Chondrocyte (in vitro differentiated cells): ENCODE measurements at regions not wholly inside any gene's neighbourhood (a gene's known extent, or its start where the extent isn't known, plus 50 kb on each side); places are given as distances from the start of the nearest gene placed in this dataset.
"Not testable (repeated sequence)": the region's sequence is repeated elsewhere in the genome, so short reads cannot be mapped to it uniquely, and the experiment has no call there.

Experiments used
- DNase-seq: peaks from one replicate; pipeline ENCODE4 v3.0.0; 2021; ENCODE audit warnings: mixed read lengths, low spot score
- H3K27ac Mint-ChIP-seq: one replicate; pipeline ENCODE4 v1.8.0; 2021; ENCODE audit warnings: mild to moderate bottlenecking, moderate library complexity, mixed read lengths; ENCODE audit not compliant: unreplicated experiment
- H3K27me3 Mint-ChIP-seq: 2 replicates; pipeline ENCODE4 v1.8.0; 2021; ENCODE audit warnings: low read depth, mixed read lengths
- H3K36me3 Mint-ChIP-seq: 2 replicates; pipeline ENCODE4 v1.8.0; 2021; ENCODE audit warnings: low read depth, mixed read lengths
- H3K4me1 Mint-ChIP-seq: 2 replicates; pipeline ENCODE4 v1.8.0; 2021; ENCODE audit warnings: low read depth, mild to moderate bottlenecking, mixed read lengths
- H3K4me3 Mint-ChIP-seq: one replicate; pipeline ENCODE4 v1.8.0; 2021; ENCODE audit warnings: mild to moderate bottlenecking, moderate library complexity, mixed read lengths; ENCODE audit not compliant: unreplicated experiment
- H3K9me3 Mint-ChIP-seq: 2 replicates; pipeline ENCODE4 v1.8.0; 2021; ENCODE audit warnings: low read depth, mixed read lengths
- CTCF ChIP-seq: fragments of 200-600 bp; sonication (generic); IDR thresholded peaks from 2 replicates; pipeline ENCODE4 v1.5.0; 2021; ENCODE audit warnings: antibody characterized with exemption, mild to moderate bottlenecking, moderate library complexity

- Mint-ChIP-seq H3K4me3 (no peak overlapping the region), H3K36me3 (peaks cover 6% of the 10 kb centered on the region), H3K9me3 (peaks cover 14% of the 10 kb centered on the region), H3K27me3 (peaks cover 3% of the 10 kb centered on the region), H3K4me1 (no peaks in the 10 kb centered on the region), H3K27ac (no peak overlapping the region)
- TF ChIP-seq CTCF, result no peak
- DNase-seq, result no peak
Measured at GRCh38 chr7:156505876-156506275, 134.7 kb upstream of the RNF32 start.

GRCh38 chr7:156504687-156505545, 135.7 kb upstream of the RNF32 start:
- DNase-seq, result no peak
- H3K4me1 Mint-ChIP-seq, result no peaks in the 10 kb centered on the region
- no peak overlapping the region for H3K4me3 Mint-ChIP-seq
- no peak for TF ChIP-seq CTCF
- H3K9me3 Mint-ChIP-seq, result peaks cover 5% of the 10 kb centered on the region
- no peak overlapping the region for H3K27ac Mint-ChIP-seq
- peaks cover 3% of the 10 kb centered on the region for H3K27me3 Mint-ChIP-seq
- H3K36me3 Mint-ChIP-seq, result peaks cover 6% of the 10 kb centered on the region

GRCh38 chr7:156504006-156504405, 136.6 kb upstream of the RNF32 start:
- H3K27me3 Mint-ChIP-seq, result no peaks in the 10 kb centered on the region
- H3K9me3 Mint-ChIP-seq, result no peaks in the 10 kb centered on the region
- no peak for TF ChIP-seq CTCF
- DNase-seq, result no peak
- no peak overlapping the region for H3K4me3 Mint-ChIP-seq
- peaks cover 4% of the 10 kb centered on the region for H3K36me3 Mint-ChIP-seq
- H3K4me1 Mint-ChIP-seq, result no peaks in the 10 kb centered on the region
- H3K27ac Mint-ChIP-seq, result no peak overlapping the region

DNA sequence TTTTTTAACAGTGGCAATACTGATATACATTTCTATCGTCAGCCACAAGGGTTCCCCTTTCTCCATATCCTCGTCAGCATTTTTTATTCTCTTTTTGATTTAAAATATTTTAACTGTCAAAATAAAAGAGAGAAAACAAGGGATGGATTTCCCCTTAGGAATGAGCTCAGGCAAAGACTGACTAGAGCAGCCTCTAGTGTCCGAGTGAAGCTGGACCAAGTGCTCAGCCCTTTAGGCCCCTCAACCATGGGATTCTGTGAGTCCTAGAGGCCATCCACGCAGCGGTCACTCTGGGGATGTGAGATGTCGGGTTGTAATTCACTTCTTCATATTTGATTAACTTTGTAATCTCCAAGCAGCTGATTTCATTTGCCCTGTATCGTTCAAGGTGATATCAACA, 137.4 kb upstream of the RNF32 start:
- Mint-ChIP-seq H3K4me3 (no peak overlapping the region), H3K9me3 (no peaks in the 10 kb centered on the region), H3K27me3 (no peaks in the 10 kb centered on the region), H3K36me3 (peaks cover 4% of the 10 kb centered on the region), H3K27ac (no peak overlapping the region), H3K4me1 (no peaks in the 10 kb centered on the region)
- no peak for TF ChIP-seq CTCF
- DNase-seq, result no peak

DNA sequence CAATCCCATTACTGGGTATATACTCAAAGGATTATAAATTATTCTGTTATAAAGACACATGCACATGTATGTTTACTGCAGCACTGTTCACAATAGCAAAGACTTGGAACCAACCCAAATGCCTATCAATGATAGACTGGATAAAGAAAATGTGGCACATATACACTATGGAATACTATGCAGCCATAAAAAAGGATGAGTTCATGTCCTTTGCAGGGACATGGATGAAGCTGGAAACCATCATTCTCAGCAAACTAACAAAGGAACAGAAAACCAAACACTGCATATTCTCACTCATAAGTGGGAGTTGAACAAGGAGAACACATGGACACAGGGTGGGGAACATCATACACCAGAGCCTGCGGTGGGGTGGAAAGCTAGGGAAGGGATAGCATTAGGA, 138.8 kb upstream of the RNF32 start:
- H3K4me3 Mint-ChIP-seq, H3K27me3 Mint-ChIP-seq, H3K36me3 Mint-ChIP-seq, H3K27ac Mint-ChIP-seq, H3K9me3 Mint-ChIP-seq, H3K4me1 Mint-ChIP-seq, DNase-seq: not testable (repeated sequence)
